Mesendoderm (in vitro differentiated cells): ENCODE measurements at regions not wholly inside any gene's neighbourhood (a gene's known extent, or its start where the extent isn't known, plus 50 kb on each side); places are given as distances from the start of the nearest gene placed in this dataset.

Experiments
- DNase-seq: peaks from one replicate; pipeline ENCODE4 v3.0.0; 2013
- H2AK5ac ChIP-seq: 2 replicates; pipeline ENCODE4 v1.6.1; 2013; ENCODE audit warnings: low read length, inconsistent platforms
- H2BK120ac ChIP-seq: 2 replicates; pipeline ENCODE4 v1.6.1; 2013; ENCODE audit warnings: low read depth, mild to moderate bottlenecking, low read length, moderate library complexity, mixed read lengths
- H2BK15ac ChIP-seq: replicated peaks from 2 replicates; pipeline ENCODE4 v1.6.1; 2013; ENCODE audit warnings: low read depth, mild to moderate bottlenecking, moderate library complexity
- H2BK5ac ChIP-seq: 2 replicates; pipeline ENCODE4 v1.6.1; 2013; ENCODE audit warnings: low read length, inconsistent platforms
- H3K18ac ChIP-seq: 2 replicates; pipeline ENCODE4 v1.6.1; 2013; ENCODE audit warnings: mild to moderate bottlenecking, low read length, mixed read lengths
- H3K23ac ChIP-seq: one replicate; pipeline ENCODE4 v1.6.1; 2013; ENCODE audit warnings: low read length
- H3K27ac ChIP-seq: 2 replicates; pipeline ENCODE4 v1.5.1; 2013; ENCODE audit warnings: low read depth, mild to moderate bottlenecking, inconsistent platforms, low read length, moderate library complexity
- H3K27me3 ChIP-seq: 2 replicates; pipeline ENCODE4 v1.6.1; 2013; ENCODE audit warnings: low read length, control low read depth, mild to moderate bottlenecking, inconsistent platforms; ENCODE audit not compliant: insufficient read depth, poor library complexity
- H3K36me3 ChIP-seq: 2 replicates; pipeline ENCODE4 v1.6.1; 2013; ENCODE audit warnings: low read length, inconsistent platforms; ENCODE audit not compliant: control insufficient read depth, insufficient read depth
- H3K4ac ChIP-seq: one replicate; pipeline ENCODE4 v1.6.1; 2013; ENCODE audit warnings: low read depth, mild to moderate bottlenecking, low read length, moderate library complexity
- H3K4me1 ChIP-seq: 2 replicates; pipeline ENCODE4 v1.6.1; 2013; ENCODE audit warnings: low read depth, low read length, inconsistent platforms; ENCODE audit not compliant: control insufficient read depth
- H3K4me2 ChIP-seq: 2 replicates; pipeline ENCODE4 v1.6.1; 2013; ENCODE audit warnings: low read length
- H3K4me3 ChIP-seq: 2 replicates; pipeline ENCODE4 v1.5.1; 2013; ENCODE audit warnings: mild to moderate bottlenecking, low read length
- H3K56ac ChIP-seq: one replicate; pipeline ENCODE4 v1.6.1; 2013; ENCODE audit warnings: low read length
- H3K79me1 ChIP-seq: 2 replicates; pipeline ENCODE4 v1.6.1; 2013; ENCODE audit warnings: low read length, inconsistent platforms
- H3K79me2 ChIP-seq: 2 replicates; pipeline ENCODE4 v1.6.1; 2013; ENCODE audit warnings: mild to moderate bottlenecking, low read length; ENCODE audit not compliant: control insufficient read depth, insufficient read depth
- H3K9ac ChIP-seq: 2 replicates; pipeline ENCODE4 v1.6.1; 2013; ENCODE audit warnings: low read length, inconsistent platforms
- H4K5ac ChIP-seq: one replicate; pipeline ENCODE4 v1.6.1; 2013; ENCODE audit warnings: low read length
- H4K8ac ChIP-seq: one replicate; pipeline ENCODE4 v1.6.1; 2013; ENCODE audit warnings: low read depth, mild to moderate bottlenecking, control low read depth, low read length, moderate library complexity
- WGBS: extraction: QIAGEN DNeasy Blood & Tissue Kit; methylation state at CpG from one replicate; pipeline ENCODE4 v1.1.7; 2013; ENCODE audit warnings: low lambda C conversion rate, missing lambda C conversion rate; ENCODE audit not compliant: insufficient coverage; ENCODE audit errors: extremely low coverage; 5-methylcytosine and 5-hydroxymethylcytosine counted together

GRCh38 chr11:45525393-45525792 is 140.0 kb downstream of the CHST1 start:
- H2BK120ac ChIP-seq = no peak overlapping the region
- no peak overlapping the region for H3K23ac ChIP-seq
- H3K4ac ChIP-seq = no peak overlapping the region
- no peak overlapping the region for H2BK15ac ChIP-seq
- H3K27ac ChIP-seq = no peak overlapping the region
- no peak overlapping the region for H4K5ac ChIP-seq
- no peaks in the 10 kb centered on the region for H3K4me1 ChIP-seq
- H4K8ac ChIP-seq = no peak overlapping the region
- WGBS = no CpG with 5 or more reads among the region's 3 CpGs
- no peaks in the 10 kb centered on the region for H3K36me3 ChIP-seq
- no peak overlapping the region for H3K18ac ChIP-seq
- H3K4me2 ChIP-seq = no peak overlapping the region
- H3K9ac ChIP-seq = no peak overlapping the region
- H3K56ac ChIP-seq = no peak overlapping the region
- no peaks in the 10 kb centered on the region for H3K27me3 ChIP-seq
- no peak overlapping the region for H3K4me3 ChIP-seq
- no peak overlapping the region for H2AK5ac ChIP-seq
- H3K79me1 ChIP-seq = no peaks in the 10 kb centered on the region
- no peaks in the 10 kb centered on the region for H3K79me2 ChIP-seq
- DNase-seq = no peak
- H2BK5ac ChIP-seq = no peak overlapping the region

GRCh38 chr11:45523760-45524159 is 141.7 kb downstream of the CHST1 start:
- no peaks in the 10 kb centered on the region for H3K36me3 ChIP-seq
- no peak overlapping the region for H3K23ac ChIP-seq
- H3K56ac ChIP-seq = no peak overlapping the region
- H3K79me1 ChIP-seq = no peaks in the 10 kb centered on the region
- H3K4me3 ChIP-seq = no peak overlapping the region
- no peaks in the 10 kb centered on the region for H3K79me2 ChIP-seq
- H3K4me1 ChIP-seq = no peaks in the 10 kb centered on the region
- no peak overlapping the region for H3K18ac ChIP-seq
- no peak overlapping the region for H2AK5ac ChIP-seq
- H3K4ac ChIP-seq = no peak overlapping the region
- WGBS = no CpG with 5 or more reads among the region's 5 CpGs
- no peaks in the 10 kb centered on the region for H3K27me3 ChIP-seq
- no peak overlapping the region for H2BK120ac ChIP-seq
- no peak overlapping the region for H4K8ac ChIP-seq
- no peak overlapping the region for H2BK5ac ChIP-seq
- H3K4me2 ChIP-seq = no peak overlapping the region
- no peak overlapping the region for H3K9ac ChIP-seq
- no peak overlapping the region for H2BK15ac ChIP-seq
- H4K5ac ChIP-seq = no peak overlapping the region
- no peak overlapping the region for H3K27ac ChIP-seq
- DNase-seq = no peak

GRCh38 chr11:45518833-45519535 is 146.4 kb downstream of the CHST1 start:
- Histone ChIP-seq H3K27me3 (no peaks in the 10 kb centered on the region), H3K79me2 (no peaks in the 10 kb centered on the region), H3K4me1 (no peaks in the 10 kb centered on the region), H4K8ac (no peak overlapping the region), H2BK15ac (no peak overlapping the region), H3K18ac (no peak overlapping the region), H4K5ac (no peak overlapping the region), H3K4ac (no peak overlapping the region), H3K9ac (no peak overlapping the region), H3K23ac (no peak overlapping the region), H2AK5ac (no peak overlapping the region), H3K4me2 (no peak overlapping the region), H2BK5ac (no peak overlapping the region), H3K79me1 (no peaks in the 10 kb centered on the region), H2BK120ac (no peak overlapping the region), H3K56ac (no peak overlapping the region), H3K36me3 (no peaks in the 10 kb centered on the region), H3K4me3 (no peak overlapping the region), H3K27ac (no peak overlapping the region)
- WGBS = no CpG with 5 or more reads among the region's 5 CpGs
- no peak for DNase-seq

- no peak overlapping the region for H3K9ac ChIP-seq
- peak; percentile 82 for DNase-seq
- no peaks in the 10 kb centered on the region for H3K79me1 ChIP-seq
- H2BK15ac ChIP-seq = no peak overlapping the region
- no peak overlapping the region for H3K27ac ChIP-seq
- H3K23ac ChIP-seq = no peak overlapping the region
- no peak overlapping the region for H3K4me3 ChIP-seq
- H4K5ac ChIP-seq = no peak overlapping the region
- no CpG with 5 or more reads among the region's 22 CpGs for WGBS
- H3K36me3 ChIP-seq = no peaks in the 10 kb centered on the region
- H3K18ac ChIP-seq = no peak overlapping the region
- no peaks in the 10 kb centered on the region for H3K79me2 ChIP-seq
- H3K4me2 ChIP-seq = no peak overlapping the region
- no peak overlapping the region for H2AK5ac ChIP-seq
- no peak overlapping the region for H3K4ac ChIP-seq
- no peak overlapping the region for H4K8ac ChIP-seq
- H2BK5ac ChIP-seq = no peak overlapping the region
- H3K4me1 ChIP-seq = no peaks in the 10 kb centered on the region
- H2BK120ac ChIP-seq = no peak overlapping the region
- no peak overlapping the region for H3K56ac ChIP-seq
- H3K27me3 ChIP-seq = no peaks in the 10 kb centered on the region
Observed at GRCh38 chr11:45518141-45518832, 147.1 kb downstream of the CHST1 start.

GRCh38 chr11:45517171-45517770 is 148.2 kb downstream of the CHST1 start:
- Histone ChIP-seq H4K5ac (no peak overlapping the region), H3K4ac (no peak overlapping the region), H3K36me3 (no peaks in the 10 kb centered on the region), H2BK5ac (no peak overlapping the region), H3K27me3 (no peaks in the 10 kb centered on the region), H3K18ac (no peak overlapping the region), H4K8ac (no peak overlapping the region), H3K56ac (no peak overlapping the region), H3K23ac (no peak overlapping the region), H2AK5ac (no peak overlapping the region), H3K9ac (no peak overlapping the region), H3K4me2 (no peak overlapping the region), H2BK120ac (no peak overlapping the region), H3K27ac (no peak overlapping the region), H3K4me3 (no peak overlapping the region), H3K79me1 (no peaks in the 10 kb centered on the region), H3K4me1 (no peaks in the 10 kb centered on the region), H3K79me2 (no peaks in the 10 kb centered on the region), H2BK15ac (no peak overlapping the region)
- DNase-seq = peak; percentile 89
- no CpG with 5 or more reads among the region's 11 CpGs for WGBS
